Esophagus muscularis mucosa (tissue), 4 donors: ENCODE measurements at regions not wholly inside any gene's neighbourhood (a gene's known extent, or its start where the extent isn't known, plus 50 kb on each side); places are given as distances from the start of the nearest gene placed in this dataset.
"Not testable (repeated sequence)": the region's sequence is repeated elsewhere in the genome, so short reads cannot be mapped to it uniquely, and the experiment has no call there.

Experiments used
- CTCF ChIP-seq, 3 experiments: fragments of 200-600 bp in 2 of 3; fragments of 450-650 bp in 1 of 3; sonication (generic) in 2 of 3; IDR thresholded peaks; one replicate each; pipeline ENCODE4 v1.5.1; 2017 to 2019; ENCODE audit warnings: antibody characterized with exemption in 3 of 3, mild to moderate bottlenecking in 2 of 3, moderate library complexity in 1 of 3
- EP300 ChIP-seq: sonication (generic); formaldehyde crosslinking; IDR thresholded peaks from one replicate; pipeline ENCODE4 v1.6.1; 2017; ENCODE audit warnings: antibody characterized with exemption
- POLR2A ChIP-seq: fragments of 450-650 bp; IDR thresholded peaks from one replicate; pipeline ENCODE4 v1.6.1; 2017; ENCODE audit warnings: antibody characterized with exemption, moderate library complexity, mild to moderate bottlenecking, low read depth

DNA sequence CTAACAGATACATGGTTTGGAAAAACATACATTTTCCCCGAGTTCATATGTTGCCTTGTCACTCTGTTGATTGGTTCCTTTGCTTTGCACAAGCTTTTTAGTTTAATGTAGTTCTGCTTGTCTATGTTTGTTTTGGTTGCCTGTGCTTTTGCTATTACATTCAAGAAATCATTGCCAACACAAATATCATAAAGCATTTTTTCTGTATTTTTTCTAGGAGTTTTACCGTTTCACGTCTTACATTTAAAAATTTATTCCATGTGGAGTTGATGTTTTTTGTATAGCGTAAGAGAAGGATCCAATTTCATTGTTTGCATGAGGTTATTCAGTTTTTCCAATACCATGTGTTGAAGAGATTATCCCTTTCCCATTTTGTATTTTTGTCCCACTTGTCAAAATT, 941.9 kb upstream of the ADAMTS5 start:
- not testable (repeated sequence) for TF ChIP-seq CTCF (IDR thresholded peaks at IDR 0.05); POLR2A; EP300
